ENCODE measurements at regions not wholly inside any gene's neighbourhood (a gene's known extent, or its start where the extent isn't known, plus 50 kb on each side); places are given as distances from the start of the nearest gene placed in this dataset.

DNA sequence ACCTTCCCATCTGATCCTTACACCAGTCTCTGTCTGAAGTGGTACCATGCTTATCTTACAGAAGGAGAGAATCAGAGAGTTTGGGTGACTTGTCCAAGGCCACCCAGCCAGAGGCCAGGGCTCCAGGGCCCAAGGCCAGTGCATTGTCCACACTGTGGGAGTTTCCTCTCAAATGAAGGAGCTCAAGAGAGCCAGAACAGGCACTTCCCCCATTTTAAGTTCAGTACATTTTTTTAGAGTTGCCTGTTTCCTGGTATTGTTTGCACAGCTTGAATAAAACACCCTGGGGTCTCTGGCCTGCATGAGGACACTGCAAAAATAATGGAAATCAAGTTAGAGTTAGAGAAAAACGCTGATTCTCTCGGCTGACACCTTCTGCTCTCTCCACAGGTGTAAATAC, 284.0 kb downstream of the SQOR start:
- H3K4me3 ChIP-seq (ENCODE audit: low read depth in 1 of 3, low read length in 3 of 3), result no peak overlapping the region
- no peak overlapping the region for H3K9ac ChIP-seq (ENCODE audit: low read depth in 1 of 2, low read length in 2 of 2)
- H3K9me3 ChIP-seq (ENCODE audit: control insufficient read depth in 4 of 4, low read length in 3 of 4), result no peaks in the 10 kb centered on the region
- no peaks in the 10 kb centered on the region for H3K27me3 ChIP-seq (ENCODE audit: control insufficient read depth in 4 of 4, insufficient read depth in 4 of 4, low read length in 3 of 4)
- 62% methylated on average over 2 of the region's 2 CpGs for WGBS
- no peak for DNase-seq (ENCODE audit: low spot score)
- no peaks in the 10 kb centered on the region for H3K4me1 ChIP-seq (ENCODE audit: control insufficient read depth in 4 of 4, insufficient read depth in 4 of 4, low read length in 3 of 4)
- H3K36me3 ChIP-seq (ENCODE audit: control insufficient read depth in 4 of 4, insufficient read depth in 3 of 4, low read depth in 1 of 4, low read length in 3 of 4), result no peaks in the 10 kb centered on the region
- TF ChIP-seq, protein P1, sequence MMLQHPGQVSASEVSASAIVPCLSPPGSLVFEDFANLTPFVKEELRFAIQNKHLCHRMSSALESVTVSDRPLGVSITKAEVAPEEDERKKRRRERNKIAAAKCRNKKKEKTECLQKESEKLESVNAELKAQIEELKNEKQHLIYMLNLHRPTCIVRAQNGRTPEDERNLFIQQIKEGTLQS (IDR thresholded peaks at IDR 0.05), result no peak
- TF ChIP-seq TAF1 (conservative IDR thresholded peaks at IDR 0.05) (no peak), HNF4G (IDR thresholded peaks at IDR 0.05) (no peak), RXRA (IDR thresholded peaks at IDR 0.05) (no peak), JUND (IDR thresholded peaks at IDR 0.05) (no peak), FOXA2 (IDR thresholded peaks at IDR 0.05) (no peak), EGR1 (IDR thresholded peaks at IDR 0.05; ENCODE audit: low read depth in 2 of 2) (no peak), NR2F2 (IDR thresholded peaks at IDR 0.05) (no peak), GABPA (IDR thresholded peaks at IDR 0.05 in 1 of 2, conservative IDR thresholded peaks at IDR 0.05 in 1 of 2) (no peak), FOXA1 (IDR thresholded peaks at IDR 0.05) (no peak)
- TF ChIP-seq, protein P2, sequence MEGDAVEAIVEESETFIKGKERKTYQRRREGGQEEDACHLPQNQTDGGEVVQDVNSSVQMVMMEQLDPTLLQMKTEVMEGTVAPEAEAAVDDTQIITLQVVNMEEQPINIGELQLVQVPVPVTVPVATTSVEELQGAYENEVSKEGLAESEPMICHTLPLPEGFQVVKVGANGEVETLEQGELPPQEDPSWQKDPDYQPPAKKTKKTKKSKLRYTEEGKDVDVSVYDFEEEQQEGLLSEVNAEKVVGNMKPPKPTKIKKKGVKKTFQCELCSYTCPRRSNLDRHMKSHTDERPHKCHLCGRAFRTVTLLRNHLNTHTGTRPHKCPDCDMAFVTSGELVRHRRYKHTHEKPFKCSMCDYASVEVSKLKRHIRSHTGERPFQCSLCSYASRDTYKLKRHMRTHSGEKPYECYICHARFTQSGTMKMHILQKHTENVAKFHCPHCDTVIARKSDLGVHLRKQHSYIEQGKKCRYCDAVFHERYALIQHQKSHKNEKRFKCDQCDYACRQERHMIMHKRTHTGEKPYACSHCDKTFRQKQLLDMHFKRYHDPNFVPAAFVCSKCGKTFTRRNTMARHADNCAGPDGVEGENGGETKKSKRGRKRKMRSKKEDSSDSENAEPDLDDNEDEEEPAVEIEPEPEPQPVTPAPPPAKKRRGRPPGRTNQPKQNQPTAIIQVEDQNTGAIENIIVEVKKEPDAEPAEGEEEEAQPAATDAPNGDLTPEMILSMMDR (IDR thresholded peaks at IDR 0.05; ENCODE audit: low read depth, low read length, missing input control), result no peak
- TF ChIP-seq, protein P3, sequence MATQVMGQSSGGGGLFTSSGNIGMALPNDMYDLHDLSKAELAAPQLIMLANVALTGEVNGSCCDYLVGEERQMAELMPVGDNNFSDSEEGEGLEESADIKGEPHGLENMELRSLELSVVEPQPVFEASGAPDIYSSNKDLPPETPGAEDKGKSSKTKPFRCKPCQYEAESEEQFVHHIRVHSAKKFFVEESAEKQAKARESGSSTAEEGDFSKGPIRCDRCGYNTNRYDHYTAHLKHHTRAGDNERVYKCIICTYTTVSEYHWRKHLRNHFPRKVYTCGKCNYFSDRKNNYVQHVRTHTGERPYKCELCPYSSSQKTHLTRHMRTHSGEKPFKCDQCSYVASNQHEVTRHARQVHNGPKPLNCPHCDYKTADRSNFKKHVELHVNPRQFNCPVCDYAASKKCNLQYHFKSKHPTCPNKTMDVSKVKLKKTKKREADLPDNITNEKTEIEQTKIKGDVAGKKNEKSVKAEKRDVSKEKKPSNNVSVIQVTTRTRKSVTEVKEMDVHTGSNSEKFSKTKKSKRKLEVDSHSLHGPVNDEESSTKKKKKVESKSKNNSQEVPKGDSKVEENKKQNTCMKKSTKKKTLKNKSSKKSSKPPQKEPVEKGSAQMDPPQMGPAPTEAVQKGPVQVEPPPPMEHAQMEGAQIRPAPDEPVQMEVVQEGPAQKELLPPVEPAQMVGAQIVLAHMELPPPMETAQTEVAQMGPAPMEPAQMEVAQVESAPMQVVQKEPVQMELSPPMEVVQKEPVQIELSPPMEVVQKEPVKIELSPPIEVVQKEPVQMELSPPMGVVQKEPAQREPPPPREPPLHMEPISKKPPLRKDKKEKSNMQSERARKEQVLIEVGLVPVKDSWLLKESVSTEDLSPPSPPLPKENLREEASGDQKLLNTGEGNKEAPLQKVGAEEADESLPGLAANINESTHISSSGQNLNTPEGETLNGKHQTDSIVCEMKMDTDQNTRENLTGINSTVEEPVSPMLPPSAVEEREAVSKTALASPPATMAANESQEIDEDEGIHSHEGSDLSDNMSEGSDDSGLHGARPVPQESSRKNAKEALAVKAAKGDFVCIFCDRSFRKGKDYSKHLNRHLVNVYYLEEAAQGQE (IDR thresholded peaks at IDR 0.05), result no peak
- TF ChIP-seq, protein P4, sequence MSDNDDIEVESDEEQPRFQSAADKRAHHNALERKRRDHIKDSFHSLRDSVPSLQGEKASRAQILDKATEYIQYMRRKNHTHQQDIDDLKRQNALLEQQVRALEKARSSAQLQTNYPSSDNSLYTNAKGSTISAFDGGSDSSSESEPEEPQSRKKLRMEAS (IDR thresholded peaks at IDR 0.05), result no peak
- H3K27ac ChIP-seq (ENCODE audit: low read depth in 1 of 2, low read length in 2 of 2), result no peak overlapping the region

DNA sequence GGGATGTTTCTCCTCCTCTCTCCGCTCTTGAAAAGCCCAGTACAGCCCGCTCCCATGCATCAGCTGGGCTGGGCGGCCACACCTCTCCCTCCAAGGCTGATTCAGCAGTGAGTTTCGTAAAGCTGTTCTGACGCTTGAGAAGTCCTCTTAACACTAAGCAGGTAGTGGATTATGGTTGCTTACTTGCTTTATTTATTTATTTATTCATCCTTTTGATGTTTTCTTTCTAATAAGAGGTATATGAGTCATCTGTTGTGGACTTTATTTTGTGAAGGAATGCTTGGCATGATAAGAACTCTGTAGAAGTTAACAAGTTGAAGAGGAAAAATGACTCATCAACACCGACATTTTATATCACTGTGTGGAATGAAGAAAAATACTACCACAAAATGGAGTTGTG, 285.0 kb downstream of the SQOR start:
- no peaks in the 10 kb centered on the region for H3K27me3 ChIP-seq (ENCODE audit: control insufficient read depth in 4 of 4, insufficient read depth in 4 of 4, low read length in 3 of 4)
- no peaks in the 10 kb centered on the region for H3K4me1 ChIP-seq (ENCODE audit: control insufficient read depth in 4 of 4, insufficient read depth in 4 of 4, low read length in 3 of 4)
- H3K36me3 ChIP-seq (ENCODE audit: control insufficient read depth in 4 of 4, insufficient read depth in 3 of 4, low read depth in 1 of 4, low read length in 3 of 4), result no peaks in the 10 kb centered on the region
- no peak overlapping the region for H3K27ac ChIP-seq (ENCODE audit: low read depth in 1 of 2, low read length in 2 of 2)
- H3K9ac ChIP-seq (ENCODE audit: low read depth in 1 of 2, low read length in 2 of 2), result no peak overlapping the region
- H3K9me3 ChIP-seq (ENCODE audit: control insufficient read depth in 4 of 4, low read length in 3 of 4), result no peaks in the 10 kb centered on the region
- DNase-seq (ENCODE audit: low spot score), result no peak
- WGBS, result 90% methylated on average over 6 of the region's 6 CpGs
- no peak overlapping the region for H3K4me3 ChIP-seq (ENCODE audit: low read depth in 1 of 3, low read length in 3 of 3)
- no peak for TF ChIP-seq FOXA2 (IDR thresholded peaks at IDR 0.05)
- TF ChIP-seq, protein P4 (IDR thresholded peaks at IDR 0.05), result no peak
- no peak for TF ChIP-seq HNF4G (IDR thresholded peaks at IDR 0.05)
- no peak for TF ChIP-seq RXRA (IDR thresholded peaks at IDR 0.05)
- TF ChIP-seq JUND (IDR thresholded peaks at IDR 0.05), result no peak
- TF ChIP-seq NR2F2 (IDR thresholded peaks at IDR 0.05), result no peak
- TF ChIP-seq, protein P1 (IDR thresholded peaks at IDR 0.05), result no peak
- TF ChIP-seq, protein P3 (IDR thresholded peaks at IDR 0.05), result no peak
- TF ChIP-seq, protein P5, sequence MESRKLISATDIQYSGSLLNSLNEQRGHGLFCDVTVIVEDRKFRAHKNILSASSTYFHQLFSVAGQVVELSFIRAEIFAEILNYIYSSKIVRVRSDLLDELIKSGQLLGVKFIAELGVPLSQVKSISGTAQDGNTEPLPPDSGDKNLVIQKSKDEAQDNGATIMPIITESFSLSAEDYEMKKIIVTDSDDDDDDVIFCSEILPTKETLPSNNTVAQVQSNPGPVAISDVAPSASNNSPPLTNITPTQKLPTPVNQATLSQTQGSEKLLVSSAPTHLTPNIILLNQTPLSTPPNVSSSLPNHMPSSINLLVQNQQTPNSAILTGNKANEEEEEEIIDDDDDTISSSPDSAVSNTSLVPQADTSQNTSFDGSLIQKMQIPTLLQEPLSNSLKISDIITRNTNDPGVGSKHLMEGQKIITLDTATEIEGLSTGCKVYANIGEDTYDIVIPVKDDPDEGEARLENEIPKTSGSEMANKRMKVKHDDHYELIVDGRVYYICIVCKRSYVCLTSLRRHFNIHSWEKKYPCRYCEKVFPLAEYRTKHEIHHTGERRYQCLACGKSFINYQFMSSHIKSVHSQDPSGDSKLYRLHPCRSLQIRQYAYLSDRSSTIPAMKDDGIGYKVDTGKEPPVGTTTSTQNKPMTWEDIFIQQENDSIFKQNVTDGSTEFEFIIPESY (IDR thresholded peaks at IDR 0.05), result no peak
- TF ChIP-seq SP1 (IDR thresholded peaks at IDR 0.05), result no peak
- no peak for TF ChIP-seq GABPA (IDR thresholded peaks at IDR 0.05 in 1 of 2, conservative IDR thresholded peaks at IDR 0.05 in 1 of 2)
- TF ChIP-seq RAD21 (IDR thresholded peaks at IDR 0.05), result no peak
- TF ChIP-seq FOXA1 (IDR thresholded peaks at IDR 0.05), result no peak
- TF ChIP-seq, protein P2 (IDR thresholded peaks at IDR 0.05; ENCODE audit: low read depth, low read length, missing input control), result no peak
